Muscle of arm (tissue), 1 donor: ENCODE measurements at regions not wholly inside any gene's neighbourhood (a gene's known extent, or its start where the extent isn't known, plus 50 kb on each side); places are given as distances from the start of the nearest gene placed in this dataset.
A peak's percentile ranks its signal among the peaks of the same experiment; 100 is the strongest.

Source experiments
- DNase-seq: peaks from one replicate; pipeline ENCODE4 v3.0.0-alpha.2; 2013

GRCh38 chr20:16174311-16174710 is 398.9 kb downstream of the KIF16B start:
- DNase-seq, result peak; percentile 19

- DNase-seq, result no peak
These were observed 400.2 kb downstream of the KIF16B start for GRCh38 chr20:16173044-16173443.

GRCh38 chr20:16171180-16171579 is 402.1 kb downstream of the KIF16B start:
- DNase-seq, result no peak

- no peak for DNase-seq
These were observed 402.8 kb downstream of the KIF16B start for GRCh38 chr20:16170406-16170971.

GRCh38 chr20:16167423-16168130 is 405.7 kb downstream of the KIF16B start:
- peak; percentile 19 for DNase-seq

- DNase-seq, result no peak
These were observed 406.5 kb downstream of the KIF16B start for GRCh38 chr20:16166737-16167136.

GRCh38 chr20:16158976-16159286 is 414.3 kb downstream of the KIF16B start:
- DNase-seq, result no peak

GRCh38 chr20:16158090-16158975 is 414.9 kb downstream of the KIF16B start:
- no peak for DNase-seq

- DNase-seq, result no peak
These were observed 425.3 kb downstream of the KIF16B start for GRCh38 chr20:16147916-16148315.

- no peak for DNase-seq
These were observed 426.0 kb downstream of the KIF16B start for GRCh38 chr20:16147216-16147615.

- DNase-seq, result no peak
These were observed 427.3 kb downstream of the KIF16B start for GRCh38 chr20:16145919-16146318.

- DNase-seq, result no peak
These were observed 429.7 kb downstream of the KIF16B start for GRCh38 chr20:16143596-16143995.

GRCh38 chr20:16135630-16136029 is 437.6 kb downstream of the KIF16B start:
- DNase-seq, result no peak

GRCh38 chr20:16132036-16132798 is 441.0 kb downstream of the KIF16B start:
- no peak for DNase-seq

- no peak for DNase-seq
These were observed 443.8 kb downstream of the KIF16B start for GRCh38 chr20:16129411-16129810.

GRCh38 chr20:16128538-16129106 is 444.6 kb downstream of the KIF16B start:
- no peak for DNase-seq

- DNase-seq, result no peak
These were observed 447.4 kb downstream of the KIF16B start for GRCh38 chr20:16125816-16126215.

GRCh38 chr20:16124911-16125776 is 448.1 kb downstream of the KIF16B start:
- no peak for DNase-seq

- DNase-seq, result no peak
These were observed 448.8 kb downstream of the KIF16B start for GRCh38 chr20:16124491-16124890.

- no peak for DNase-seq
These were observed 449.6 kb downstream of the KIF16B start for GRCh38 chr20:16123623-16124022.

- DNase-seq, result no peak
These were observed 453.3 kb downstream of the KIF16B start for GRCh38 chr20:16119909-16120308.
